GM06990 (cell line): ENCODE measurements at regions not wholly inside any gene's neighbourhood (a gene's known extent, or its start where the extent isn't known, plus 50 kb on each side); places are given as distances from the start of the nearest gene placed in this dataset.

Experiments
- DNase-seq: peaks from one replicate; pipeline ENCODE4 v3.0.0-alpha.2; 2011; ENCODE audit not compliant: insufficient read length; ENCODE audit errors: extremely low read depth
- H3K27me3 ChIP-seq: replicated peaks from 2 replicates; pipeline ENCODE4 v1.6.0; 2011; ENCODE audit warnings: low read length; ENCODE audit not compliant: control insufficient read depth, insufficient read depth
- H3K36me3 ChIP-seq: 2 replicates; pipeline ENCODE4 v1.5.1; 2011; ENCODE audit warnings: low read length; ENCODE audit not compliant: control insufficient read depth, insufficient read depth
- H3K4me3 ChIP-seq: replicated peaks from 2 replicates; pipeline ENCODE4 v1.5.1; 2011; ENCODE audit warnings: low read depth, mild to moderate bottlenecking, control low read depth, low read length
- CTCF ChIP-seq: IDR thresholded peaks from 2 replicates; pipeline ENCODE4 v1.5.1; 2011; ENCODE audit warnings: low read length, control low read depth, mild to moderate bottlenecking, inconsistent platforms; ENCODE audit not compliant: insufficient read depth, poor library complexity, severe bottlenecking

GRCh38 chr7:85736085-85736484, 549.2 kb upstream of the SEMA3D start:
- H3K4me3 ChIP-seq: no peak overlapping the region
- DNase-seq: no peak
- no peak for TF ChIP-seq CTCF

GRCh38 chr7:85734823-85735222, 548.0 kb upstream of the SEMA3D start:
- TF ChIP-seq CTCF: no peak
- H3K4me3 ChIP-seq: no peak overlapping the region
- no peaks in the 10 kb centered on the region for H3K36me3 ChIP-seq
- H3K27me3 ChIP-seq: no peaks in the 10 kb centered on the region
- DNase-seq: no peak

More at GRCh38 chr7:85736085-85736484, 549.2 kb upstream of the SEMA3D start:
- no peaks in the 10 kb centered on the region for H3K27me3 ChIP-seq
- no peaks in the 10 kb centered on the region for H3K36me3 ChIP-seq

- Histone ChIP-seq H3K27me3 (no peaks in the 10 kb centered on the region), H3K4me3 (no peak overlapping the region), H3K36me3 (no peaks in the 10 kb centered on the region)
- no peak for DNase-seq
- no peak for TF ChIP-seq CTCF
Observed at GRCh38 chr7:85733169-85733915, 546.5 kb upstream of the SEMA3D start.

- no peak overlapping the region for H3K4me3 ChIP-seq
- H3K27me3 ChIP-seq: no peaks in the 10 kb centered on the region
- DNase-seq: no peak
- no peaks in the 10 kb centered on the region for H3K36me3 ChIP-seq
- no peak for TF ChIP-seq CTCF
Observed at GRCh38 chr7:85730012-85730411, 543.2 kb upstream of the SEMA3D start.

GRCh38 chr7:85725026-85725425, 538.2 kb upstream of the SEMA3D start:
- Histone ChIP-seq H3K36me3 (no peaks in the 10 kb centered on the region), H3K27me3 (no peaks in the 10 kb centered on the region), H3K4me3 (no peak overlapping the region)
- DNase-seq: no peak
- no peak for TF ChIP-seq CTCF
